GM18870 (cell line): ENCODE measurements at regions not wholly inside any gene's neighbourhood (a gene's known extent, or its start where the extent isn't known, plus 50 kb on each side); places are given as distances from the start of the nearest gene placed in this dataset.
"Not testable (repeated sequence)": the region's sequence is repeated elsewhere in the genome, so short reads cannot be mapped to it uniquely, and the experiment has no call there.

Source experiments
- ATAC-seq: cut with Tn5 transposase; IDR thresholded peaks from one replicate; pipeline ENCODE4 v1.9.1; 2021; ENCODE audit warnings: moderate library complexity; ENCODE audit not compliant: unreplicated experiment

DNA sequence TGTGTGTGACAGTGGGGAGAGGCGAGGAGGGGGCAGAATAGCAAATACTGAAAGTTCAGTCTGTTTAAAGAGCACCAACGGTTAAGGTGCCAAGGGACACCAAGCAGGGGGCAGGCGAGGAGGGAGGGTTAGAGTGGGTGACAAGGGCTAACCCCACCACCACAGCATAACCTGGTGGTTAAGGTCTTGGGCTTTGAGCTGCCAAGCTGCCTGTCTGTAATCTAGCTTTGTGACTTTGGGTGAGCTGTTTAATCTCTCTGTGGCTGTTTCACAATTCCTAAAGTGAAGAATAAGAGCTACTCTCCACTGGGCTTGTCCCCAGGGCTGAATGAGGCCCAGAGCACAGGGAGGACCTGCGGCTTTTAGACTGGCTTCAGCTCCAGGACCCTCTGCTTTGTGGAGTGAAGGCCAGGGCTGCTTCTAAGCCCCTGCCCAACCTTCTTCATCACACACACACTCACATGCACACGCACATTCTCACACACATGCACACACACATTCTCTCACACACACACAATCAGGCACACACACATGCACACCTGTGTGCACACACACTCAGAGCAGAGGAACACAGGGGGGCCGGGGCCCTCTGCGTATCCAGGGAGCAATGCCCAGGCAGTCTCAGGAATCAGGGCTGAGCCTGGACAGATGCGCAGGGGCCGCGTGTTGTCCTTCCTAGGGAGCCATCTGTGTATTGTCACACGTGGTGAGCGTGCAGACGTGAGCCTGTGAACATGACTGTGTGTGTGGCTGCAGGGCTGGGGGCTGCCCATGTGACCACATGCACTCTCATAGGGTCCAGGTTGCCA is 101.6 kb upstream of the TARDBP start:
- no peak for ATAC-seq

DNA sequence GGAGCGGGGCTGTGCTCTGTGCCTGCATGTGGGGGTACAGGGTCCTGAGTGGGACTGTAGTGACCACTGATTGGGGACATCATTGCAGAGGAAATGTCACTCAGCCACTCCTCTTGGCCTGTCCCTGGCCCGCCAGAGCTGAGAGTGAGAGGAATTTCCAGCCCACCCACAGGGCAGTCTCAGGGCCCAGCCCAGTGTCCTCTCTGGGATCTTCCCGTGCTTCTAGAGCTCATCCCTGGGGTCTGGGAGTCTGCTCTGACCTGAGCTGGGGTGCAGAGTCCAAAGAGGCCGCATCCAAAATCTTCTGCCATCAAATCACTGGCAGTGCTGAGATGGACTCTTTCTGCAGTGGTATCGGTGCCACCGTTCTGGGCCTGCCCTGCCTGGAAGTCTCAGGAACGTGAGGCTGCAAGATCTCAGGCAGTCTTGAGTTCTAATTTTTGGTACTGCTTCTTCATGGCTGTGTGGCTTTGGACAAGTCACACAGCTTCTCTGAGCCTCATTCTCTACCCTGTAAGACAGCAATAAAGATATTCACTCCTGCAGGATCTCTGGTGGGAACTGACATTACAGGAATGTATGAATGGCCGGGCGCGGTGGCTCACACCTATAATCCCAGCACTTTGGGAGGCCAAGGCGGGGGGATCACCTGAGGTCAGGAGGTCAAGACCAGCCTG is 100.8 kb upstream of the TARDBP start:
- no peak for ATAC-seq

DNA sequence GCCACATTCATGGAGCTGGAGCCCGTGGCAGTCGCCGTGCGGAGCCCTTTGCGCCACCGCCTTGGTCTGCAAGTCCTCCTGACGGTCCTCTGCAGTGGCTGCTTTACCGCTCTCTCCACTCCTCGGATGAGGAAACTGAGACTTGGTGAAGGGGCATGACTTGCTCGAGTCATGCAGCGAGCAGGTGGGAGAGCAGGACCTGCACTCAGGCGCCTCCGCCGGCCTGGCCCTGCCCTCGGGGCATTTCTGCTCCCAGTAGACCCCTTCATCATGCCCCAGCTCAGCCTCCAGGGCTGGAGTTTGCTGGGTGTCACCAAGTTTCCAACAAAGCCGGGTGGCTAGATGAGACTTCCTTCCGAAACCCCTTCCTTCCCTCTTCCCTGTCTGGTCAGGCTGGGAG is 100.0 kb upstream of the TARDBP start:
- ATAC-seq: no peak

DNA sequence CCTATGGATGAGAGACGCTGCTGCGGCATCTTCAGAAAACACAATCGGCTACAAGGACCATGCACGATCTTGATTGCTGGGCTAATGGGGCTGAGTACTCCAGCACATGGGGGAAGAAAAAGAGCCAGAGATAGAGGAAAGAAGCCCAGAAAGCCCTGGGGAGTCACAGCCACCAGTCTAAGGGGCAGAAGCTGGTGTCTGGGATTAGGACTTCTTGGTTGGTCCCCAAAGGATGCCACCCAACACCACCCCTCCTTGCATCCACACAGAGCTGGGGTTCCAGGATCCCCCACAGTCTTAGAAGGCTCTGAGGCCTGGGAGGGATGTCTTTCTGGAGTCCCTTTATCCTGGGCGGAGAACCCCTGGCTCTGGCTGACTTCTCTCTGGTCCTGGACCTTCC is 98.4 kb upstream of the TARDBP start:
- ATAC-seq: no peak

DNA sequence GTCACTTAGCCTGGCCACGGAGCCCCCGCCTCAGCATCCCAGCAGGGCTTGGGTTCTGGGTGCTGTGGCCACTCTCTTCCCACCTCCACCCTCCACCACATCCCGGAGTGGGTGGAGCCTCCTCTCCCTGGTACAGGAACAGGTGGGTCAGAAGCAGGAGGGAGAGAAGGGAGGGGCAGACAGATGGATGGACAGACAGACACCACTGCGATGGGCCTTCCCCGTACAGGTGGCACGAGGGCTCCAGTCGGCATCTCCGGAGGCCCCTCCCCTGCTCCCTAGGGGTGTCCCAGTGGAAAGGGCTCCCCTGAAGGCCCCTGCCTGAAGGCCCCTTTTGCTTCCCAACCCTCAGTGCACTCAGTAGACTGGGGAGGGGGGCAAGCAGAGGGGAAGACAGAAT is 96.9 kb upstream of the TARDBP start:
- ATAC-seq: no peak

DNA sequence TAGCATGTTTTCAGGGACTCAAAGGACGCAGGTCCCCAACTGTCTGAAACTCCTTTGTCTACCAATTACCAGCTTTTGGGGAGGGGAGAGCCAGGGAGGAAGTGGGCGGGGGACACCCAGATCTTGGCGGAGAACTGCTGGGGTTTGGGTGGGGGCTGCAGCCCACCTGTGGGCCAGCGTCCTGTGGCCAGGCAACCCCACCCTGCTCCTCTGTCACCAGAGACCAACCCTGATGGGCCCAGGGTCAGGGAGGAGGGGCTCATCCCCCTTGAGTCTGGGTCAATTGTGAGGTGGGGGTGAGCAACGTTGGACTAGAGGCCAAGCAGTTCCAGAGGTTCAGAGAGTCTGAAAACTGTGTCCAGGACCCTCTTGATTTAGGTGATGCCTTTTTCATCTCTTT is 96.1 kb upstream of the TARDBP start:
- no peak for ATAC-seq

DNA sequence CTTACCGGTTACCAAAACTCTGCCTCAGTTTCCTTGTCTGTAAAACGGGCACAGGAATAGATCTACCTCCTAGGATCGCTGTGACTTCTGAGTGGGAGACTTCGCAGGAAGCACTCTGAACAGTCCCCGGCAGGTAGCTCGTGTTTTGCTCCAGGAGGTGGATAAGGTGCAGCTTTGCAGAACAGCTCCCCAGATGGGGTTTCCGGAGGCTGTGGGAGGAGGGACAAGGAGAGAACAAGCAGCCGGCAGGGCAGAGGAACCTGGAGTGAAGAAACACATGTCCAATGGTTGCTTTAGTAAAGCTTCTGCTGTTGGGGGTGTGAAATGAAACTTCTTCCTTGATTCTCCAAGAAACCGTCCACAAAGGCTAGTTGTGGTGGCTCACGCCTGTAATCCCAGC is 95.5 kb upstream of the TARDBP start:
- ATAC-seq: no peak

DNA sequence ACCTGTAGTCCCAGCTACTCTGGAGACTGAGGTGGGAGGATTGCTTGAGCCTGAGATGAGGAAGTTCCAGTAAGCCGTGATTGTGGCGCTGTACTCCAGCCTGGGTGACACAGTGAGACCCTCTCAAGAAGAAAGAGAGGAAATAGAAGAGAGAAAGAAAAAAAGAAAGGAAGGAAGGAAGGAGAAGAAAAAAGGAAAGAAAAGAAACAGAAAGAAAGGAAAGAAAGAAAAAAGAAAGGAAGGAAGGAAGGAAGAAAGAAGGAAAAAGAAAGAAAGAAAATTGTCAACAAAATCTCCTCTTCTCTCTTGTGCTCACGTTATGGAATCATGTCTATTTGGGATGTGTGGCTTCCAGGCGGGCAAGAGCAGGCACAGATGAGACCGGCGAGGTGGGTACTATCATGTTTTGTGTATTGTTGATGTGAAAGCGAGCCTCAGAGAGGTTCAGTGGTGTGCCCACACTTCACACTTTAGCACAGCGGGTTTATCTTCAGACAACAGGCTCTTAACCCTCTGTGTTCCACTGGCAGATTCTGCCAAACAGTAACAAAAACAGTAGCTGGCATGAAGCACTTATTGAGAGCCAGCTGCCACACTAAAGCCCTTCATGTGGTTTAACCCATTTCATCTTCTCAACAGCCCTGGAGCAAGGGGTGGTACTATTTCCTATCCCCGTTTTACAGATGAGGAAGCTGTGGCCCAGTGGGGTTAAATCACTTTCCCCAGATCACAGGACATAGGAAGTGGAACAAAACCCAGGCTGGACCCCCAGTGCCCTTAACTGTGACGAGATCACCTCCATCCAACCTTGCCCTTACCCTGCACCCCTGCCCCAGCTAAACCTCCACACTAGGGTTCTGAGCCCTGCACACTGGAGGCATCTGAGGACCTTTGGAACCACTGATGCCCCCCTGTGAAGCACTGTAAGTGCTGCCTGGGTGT is 94.7 kb upstream of the TARDBP start:
- ATAC-seq: no peak

DNA sequence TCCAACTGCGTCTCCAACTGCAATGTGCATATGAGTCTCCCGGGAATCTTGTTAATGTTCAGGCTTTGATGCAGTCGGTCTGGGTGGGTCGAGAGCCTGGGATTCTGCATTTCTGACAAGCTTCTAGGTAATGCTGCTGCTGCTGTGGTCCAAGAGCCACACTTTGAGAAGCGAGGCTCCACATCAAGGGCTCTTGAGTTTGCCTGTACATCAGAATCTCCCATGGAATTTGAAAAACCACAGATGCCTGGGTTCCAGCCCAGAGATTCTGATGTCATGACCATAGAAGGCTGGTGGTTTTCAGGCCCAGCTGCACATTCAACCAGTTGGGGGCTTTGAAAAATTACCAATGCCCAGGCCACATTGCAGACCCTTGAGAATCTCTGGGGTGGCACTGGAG is 93.9 kb upstream of the TARDBP start:
- ATAC-seq: no peak

DNA sequence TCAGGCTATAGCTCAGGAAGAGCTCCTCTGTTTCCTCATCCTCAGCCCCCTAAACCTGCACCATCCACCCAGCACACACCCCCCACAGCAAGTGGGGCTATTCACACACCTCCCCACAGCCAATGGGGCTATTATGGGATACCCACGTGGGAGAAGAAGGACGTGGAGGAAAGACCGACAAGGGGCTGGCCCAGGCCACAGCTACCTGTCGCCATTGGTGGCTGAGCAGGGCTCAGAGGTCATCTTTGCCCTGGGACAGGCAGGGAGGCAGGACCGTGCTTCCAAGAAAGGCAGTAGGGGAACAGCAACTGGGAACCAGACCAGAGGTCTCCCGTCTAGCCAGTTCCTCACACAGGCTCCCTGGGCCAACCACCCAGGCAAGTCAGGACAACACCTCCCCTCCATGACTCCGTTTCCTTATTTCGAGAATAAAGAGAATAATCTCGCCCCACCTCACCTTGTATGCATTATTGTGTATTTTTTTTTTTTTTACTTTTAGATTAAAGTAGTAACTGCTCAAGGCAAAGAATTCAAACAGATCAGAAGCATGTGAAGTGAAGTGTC is 92.3 kb upstream of the TARDBP start:
- no peak for ATAC-seq

DNA sequence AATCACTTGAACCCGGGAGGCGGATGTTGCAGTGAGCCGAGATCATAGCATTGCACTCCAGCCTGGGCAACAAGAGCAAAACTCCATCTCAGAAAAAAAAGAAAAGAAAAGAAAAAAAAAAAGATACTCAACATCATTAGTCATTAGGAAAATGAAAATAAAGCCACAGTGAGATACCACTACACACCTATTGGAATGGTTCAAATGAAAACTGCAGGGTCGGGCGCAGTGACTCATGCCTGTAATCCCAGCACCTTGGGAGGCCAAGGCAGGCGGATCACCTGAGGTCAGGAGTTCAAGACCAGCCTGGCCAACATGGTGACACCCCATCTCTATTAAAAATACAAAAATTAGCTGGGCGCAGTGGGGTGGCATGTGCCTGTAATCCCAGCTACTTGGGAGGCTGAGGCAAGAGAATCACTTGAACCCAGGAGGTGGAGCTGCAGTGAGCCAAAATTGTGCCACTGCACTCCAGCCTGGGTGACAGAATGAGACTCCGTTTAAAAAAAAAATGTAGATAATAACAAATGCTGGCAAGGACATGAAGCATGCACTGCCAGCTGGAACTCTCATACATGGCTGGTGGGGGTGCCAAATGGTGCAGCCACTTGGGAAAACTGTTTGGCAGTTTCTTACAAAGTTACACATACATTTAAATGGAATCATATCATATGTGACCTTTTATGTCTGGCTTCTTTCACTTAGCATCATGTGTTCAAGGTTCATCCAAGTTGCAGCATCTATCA is 90.0 kb upstream of the TARDBP start:
- ATAC-seq: not testable (repeated sequence)

DNA sequence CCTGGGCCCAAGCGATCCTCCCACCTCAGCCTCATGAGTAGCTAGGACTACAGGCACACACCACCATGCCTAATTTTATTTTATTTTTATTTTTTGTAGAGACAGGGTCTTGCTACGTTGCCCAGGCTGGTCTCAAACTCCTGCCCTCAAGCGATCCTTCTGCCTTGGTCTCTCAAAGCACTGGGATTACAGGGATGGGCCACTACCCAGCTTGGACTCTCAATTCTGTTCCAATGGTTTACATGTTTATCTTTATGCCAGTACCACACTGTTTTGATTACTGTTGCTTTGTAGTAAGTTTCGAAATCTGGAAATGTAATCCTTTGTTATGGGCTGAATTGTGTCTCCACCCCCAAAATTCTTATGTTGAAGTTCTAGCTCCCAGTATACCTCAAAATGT is 88.4 kb upstream of the TARDBP start:
- no peak for ATAC-seq

DNA sequence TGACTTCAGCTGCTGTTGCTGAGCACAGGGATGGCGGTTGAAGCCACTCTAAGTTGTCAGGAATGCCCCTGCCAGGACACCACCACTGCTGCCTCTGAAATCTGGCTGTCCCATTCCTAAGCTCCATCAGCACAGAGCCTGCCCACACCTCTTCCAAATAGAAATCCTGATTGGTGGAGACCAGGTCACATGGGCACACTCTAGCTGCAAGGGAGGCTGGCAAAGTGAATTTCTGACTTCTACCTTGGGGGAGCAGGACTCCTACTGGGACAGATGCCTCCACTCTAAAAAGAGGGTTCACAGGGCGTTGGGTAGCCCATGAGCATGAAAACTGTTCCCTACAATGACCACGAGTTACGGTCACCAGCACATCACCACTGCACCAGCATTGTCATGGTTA is 83.8 kb upstream of the TARDBP start:
- no peak for ATAC-seq

DNA sequence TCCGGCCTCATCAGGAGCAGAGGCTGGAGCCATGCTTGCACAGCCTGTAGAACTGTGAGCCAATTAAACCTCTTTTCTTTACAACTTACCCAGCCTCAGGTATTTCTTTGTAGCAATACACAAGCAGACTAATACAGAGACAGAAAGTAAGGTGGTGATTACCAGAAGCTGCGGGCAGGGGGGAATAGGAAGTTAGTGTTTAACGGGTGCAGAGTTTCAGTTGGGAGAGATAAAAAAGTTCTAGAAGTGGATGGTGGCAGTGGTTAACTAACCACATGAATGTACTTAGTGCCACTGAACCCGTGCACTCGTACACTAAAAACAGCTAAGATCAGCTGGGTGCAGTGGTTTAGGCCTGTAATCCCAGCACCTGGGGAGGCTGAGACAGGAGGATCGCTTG is 80.4 kb upstream of the TARDBP start:
- ATAC-seq: no peak

DNA sequence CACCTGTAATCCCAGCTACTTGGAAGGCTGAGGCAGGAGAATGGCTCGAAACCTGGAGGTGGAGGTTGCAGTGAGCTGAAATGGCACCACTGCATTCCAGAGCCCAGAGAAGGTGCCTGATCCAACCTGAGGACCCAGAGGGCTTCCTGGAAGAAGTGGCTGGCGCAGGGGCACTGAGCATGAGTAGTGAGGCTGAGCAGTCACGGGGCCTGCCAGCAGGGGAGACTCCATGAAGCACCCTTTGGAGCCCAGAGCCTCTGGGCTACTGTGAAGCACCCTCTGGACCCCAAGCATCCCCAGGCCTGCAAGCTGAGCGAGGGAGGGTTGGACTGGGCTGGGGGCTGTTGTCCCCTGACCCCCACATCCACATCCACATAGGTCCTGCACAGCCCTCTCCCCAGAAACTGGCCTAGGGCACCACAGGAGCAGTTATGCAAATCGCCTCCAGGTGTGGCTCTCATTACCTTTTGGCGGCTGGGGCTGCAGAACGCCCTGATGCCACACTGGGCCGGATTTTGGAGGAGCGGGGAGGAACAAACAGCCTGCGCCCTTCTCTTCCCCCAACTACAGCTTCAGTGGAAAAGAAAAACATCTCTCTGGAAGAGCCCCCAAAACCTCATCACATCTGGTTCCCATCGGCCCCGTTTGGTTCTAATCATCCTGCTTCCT is 78.2 kb upstream of the TARDBP start:
- no peak for ATAC-seq

DNA sequence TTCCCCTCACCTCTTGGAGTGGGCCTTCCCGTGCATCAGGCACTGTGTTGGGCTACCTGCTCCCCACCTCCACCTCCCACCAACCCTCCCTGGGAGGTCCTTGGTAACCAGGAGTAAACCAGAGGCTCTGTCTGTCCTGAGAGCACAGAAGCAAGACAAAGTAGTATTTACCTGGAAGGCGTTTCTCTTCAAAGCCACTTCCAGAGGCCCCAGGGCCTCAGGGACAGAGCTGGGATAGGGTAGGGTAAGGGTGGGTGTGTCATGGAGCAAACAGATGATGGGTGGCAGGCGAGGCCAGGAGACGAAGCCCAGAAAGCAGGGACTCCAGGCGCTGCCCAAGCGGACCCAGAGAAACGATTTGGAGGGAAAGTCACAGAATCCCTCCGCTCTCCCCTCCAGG is 77.2 kb upstream of the TARDBP start:
- ATAC-seq: no peak

DNA sequence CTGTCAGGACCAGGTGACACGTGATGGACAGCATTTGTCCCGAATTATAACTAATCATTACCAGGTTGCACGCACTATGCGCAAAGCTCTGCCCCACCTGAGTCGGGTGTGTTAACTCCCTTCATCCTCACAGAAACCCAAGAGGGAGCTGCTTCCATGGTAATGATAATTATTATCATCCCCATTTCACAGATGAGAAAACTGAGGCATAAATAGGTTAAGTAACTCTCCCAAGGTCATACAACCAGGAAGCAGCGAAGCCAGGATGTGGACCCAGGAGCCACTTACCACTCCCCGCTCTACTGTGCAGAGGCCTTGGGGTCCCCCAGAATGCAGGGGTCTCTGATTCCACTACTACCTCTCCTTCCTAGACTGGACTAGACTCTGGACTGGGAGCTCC is 76.7 kb upstream of the TARDBP start:
- no peak for ATAC-seq

DNA sequence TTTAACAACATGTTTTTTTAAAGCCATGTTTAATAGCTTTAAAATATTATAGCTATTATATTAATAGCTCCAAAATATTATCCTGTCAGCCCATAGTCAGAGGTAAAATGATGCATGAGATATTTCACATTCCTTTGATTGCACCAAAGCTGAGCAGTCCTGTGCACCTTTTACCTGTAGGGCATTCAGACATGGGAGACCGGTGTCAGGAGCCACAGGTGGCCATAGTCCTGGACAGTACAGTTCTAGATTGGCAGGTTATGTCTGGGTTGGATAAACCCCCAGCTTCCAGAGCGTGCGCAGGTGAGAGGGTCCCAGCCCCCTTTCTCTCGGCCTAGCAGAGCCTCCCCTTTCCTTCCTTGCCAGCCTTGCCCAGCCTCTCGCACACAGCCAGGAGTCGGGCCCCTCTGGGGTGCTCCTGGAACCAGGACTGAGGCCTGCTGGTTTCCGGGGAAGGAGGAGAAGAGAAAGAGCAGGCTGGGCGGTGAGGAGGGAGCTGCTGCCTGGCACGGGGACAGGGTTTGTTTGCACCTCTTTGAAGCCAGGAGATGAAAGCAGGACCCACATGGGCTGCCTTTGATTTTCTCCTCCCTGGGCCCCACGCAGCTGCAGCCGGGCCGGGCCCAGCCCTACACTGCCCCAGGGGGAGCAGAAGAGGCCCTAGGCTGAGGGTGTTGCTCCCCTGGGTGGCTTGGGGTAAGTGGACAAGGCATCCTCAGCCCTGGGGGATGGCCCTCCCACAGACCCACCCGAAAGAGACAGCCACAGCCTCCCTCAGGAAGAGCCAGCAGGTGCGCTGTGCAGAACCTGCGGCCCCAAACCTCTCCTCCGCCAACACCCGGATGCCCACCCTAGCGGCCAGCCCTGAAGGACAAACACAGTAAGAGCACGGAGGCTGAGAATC is 75.2 kb upstream of the TARDBP start:
- ATAC-seq: no peak
